ENCODE measurements at regions not wholly inside any gene's neighbourhood (a gene's known extent, or its start where the extent isn't known, plus 50 kb on each side); places are given as distances from the start of the nearest gene placed in this dataset.
"Not testable (repeated sequence)": the region's sequence is repeated elsewhere in the genome, so short reads cannot be mapped to it uniquely, and the experiment has no call there.

DNA sequence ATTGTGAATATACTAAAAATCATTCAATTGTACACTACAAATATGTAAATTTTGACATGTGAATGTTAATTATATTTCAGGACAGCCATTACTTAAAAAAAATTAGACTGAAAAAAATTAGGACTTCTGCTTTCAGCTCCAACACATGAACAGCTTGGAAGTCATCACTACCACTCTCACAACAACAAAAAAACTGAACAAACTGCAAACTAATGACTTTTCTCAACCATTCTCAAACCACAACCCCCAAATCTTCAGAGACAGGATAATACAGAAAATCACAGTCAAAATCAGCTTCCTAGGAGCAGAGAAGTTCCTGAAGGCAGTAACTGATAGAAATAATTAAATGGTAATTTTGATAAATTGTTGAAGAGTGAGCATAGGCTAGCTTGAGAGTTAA lies 686.4 kb downstream of the TLE1 start:
- H3K36me3 ChIP-seq (ENCODE audit: control insufficient read depth, low read depth, low read length) = no peaks in the 10 kb centered on the region
- no peaks in the 10 kb centered on the region for H3K9me3 ChIP-seq (ENCODE audit: control insufficient read depth, low read depth, low read length)
- H3K27ac ChIP-seq (ENCODE audit: low read length) = no peak overlapping the region
- no peaks in the 10 kb centered on the region for H3K4me1 ChIP-seq (ENCODE audit: control insufficient read depth, low read depth, low read length)
- no peaks in the 10 kb centered on the region for H3K27me3 ChIP-seq (ENCODE audit: control insufficient read depth, insufficient read depth, low read length)
- H3K4me3 ChIP-seq (ENCODE audit: low read length) = no peak overlapping the region
- no peak overlapping the region for H3K9ac ChIP-seq (ENCODE audit: low read length)

DNA sequence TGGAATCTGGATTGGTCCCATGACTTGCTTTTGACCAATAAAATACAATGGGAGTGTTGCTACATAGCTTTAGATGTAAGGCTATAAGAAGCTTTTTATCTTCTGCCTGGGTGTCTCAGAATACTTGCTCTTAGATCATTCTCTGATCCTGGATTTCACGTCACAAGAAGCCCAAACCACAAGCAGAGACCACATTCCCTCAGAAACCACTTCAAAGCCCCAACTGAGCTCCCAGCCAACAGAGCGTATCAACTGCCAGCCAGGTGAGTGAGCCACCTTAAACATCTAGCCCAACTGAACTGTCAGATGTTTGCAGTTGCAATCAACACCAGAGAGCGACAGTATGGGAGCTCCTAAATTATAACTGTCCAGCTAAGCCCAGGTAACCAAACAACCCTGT lies 687.1 kb downstream of the TLE1 start:
- Histone ChIP-seq H3K27me3 (ENCODE audit: control insufficient read depth, insufficient read depth, low read length) (no peaks in the 10 kb centered on the region), H3K27ac (ENCODE audit: low read length) (no peak overlapping the region), H3K9me3 (ENCODE audit: control insufficient read depth, low read depth, low read length) (no peaks in the 10 kb centered on the region), H3K4me3 (ENCODE audit: low read length) (no peak overlapping the region), H3K9ac (ENCODE audit: low read length) (no peak overlapping the region), H3K4me1 (ENCODE audit: control insufficient read depth, low read depth, low read length) (no peaks in the 10 kb centered on the region), H3K36me3 (ENCODE audit: control insufficient read depth, low read depth, low read length) (no peaks in the 10 kb centered on the region)

DNA sequence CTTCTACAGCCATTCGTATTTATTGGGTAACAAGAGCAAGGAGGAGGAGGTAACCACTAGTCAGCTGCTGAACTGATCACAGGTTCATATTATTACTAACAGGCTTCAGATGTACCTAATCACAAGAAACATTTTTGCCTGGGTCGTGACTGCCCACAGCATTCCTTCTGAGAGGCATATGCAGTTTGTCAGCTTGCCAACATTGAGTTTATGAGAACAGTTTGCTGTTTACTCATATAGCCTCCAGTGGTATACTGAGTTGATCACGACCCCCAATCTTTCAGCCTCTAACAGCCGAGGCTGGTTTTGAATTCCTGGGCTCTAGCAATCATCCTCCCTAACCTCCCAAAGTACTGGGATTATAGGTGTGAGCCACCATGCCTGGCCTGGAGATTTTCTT lies 693.6 kb downstream of the TLE1 start:
- Histone ChIP-seq H3K27ac (ENCODE audit: low read length) (no peak overlapping the region), H3K9ac (ENCODE audit: low read length) (no peak overlapping the region), H3K4me3 (ENCODE audit: low read length) (no peak overlapping the region), H3K27me3 (ENCODE audit: control insufficient read depth, insufficient read depth, low read length) (no peaks in the 10 kb centered on the region), H3K9me3 (ENCODE audit: control insufficient read depth, low read depth, low read length) (no peaks in the 10 kb centered on the region), H3K4me1 (ENCODE audit: control insufficient read depth, low read depth, low read length) (no peaks in the 10 kb centered on the region), H3K36me3 (ENCODE audit: control insufficient read depth, low read depth, low read length) (no peaks in the 10 kb centered on the region)

- no peak overlapping the region for H3K9ac ChIP-seq (ENCODE audit: low read length)
- no peak overlapping the region for H3K4me3 ChIP-seq (ENCODE audit: low read length)
- no peaks in the 10 kb centered on the region for H3K27me3 ChIP-seq (ENCODE audit: control insufficient read depth, insufficient read depth, low read length)
- no peaks in the 10 kb centered on the region for H3K9me3 ChIP-seq (ENCODE audit: control insufficient read depth, low read depth, low read length)
- H3K4me1 ChIP-seq (ENCODE audit: control insufficient read depth, low read depth, low read length) = no peaks in the 10 kb centered on the region
- no peaks in the 10 kb centered on the region for H3K36me3 ChIP-seq (ENCODE audit: control insufficient read depth, low read depth, low read length)
- H3K27ac ChIP-seq (ENCODE audit: low read length) = no peak overlapping the region
These were observed 694.5 kb downstream of the TLE1 start for GRCh38 chr9:80994892-80995291.

- not testable (repeated sequence) for H3K36me3 ChIP-seq (ENCODE audit: control insufficient read depth, low read depth, low read length); H3K9ac ChIP-seq (ENCODE audit: low read length); H3K4me1 ChIP-seq (ENCODE audit: control insufficient read depth, low read depth, low read length); H3K9me3 ChIP-seq (ENCODE audit: control insufficient read depth, low read depth, low read length); H3K27me3 ChIP-seq (ENCODE audit: control insufficient read depth, insufficient read depth, low read length); H3K27ac ChIP-seq (ENCODE audit: low read length); H3K4me3 ChIP-seq (ENCODE audit: low read length)
These were observed 703.8 kb downstream of the TLE1 start for GRCh38 chr9:80985595-80985994.

DNA sequence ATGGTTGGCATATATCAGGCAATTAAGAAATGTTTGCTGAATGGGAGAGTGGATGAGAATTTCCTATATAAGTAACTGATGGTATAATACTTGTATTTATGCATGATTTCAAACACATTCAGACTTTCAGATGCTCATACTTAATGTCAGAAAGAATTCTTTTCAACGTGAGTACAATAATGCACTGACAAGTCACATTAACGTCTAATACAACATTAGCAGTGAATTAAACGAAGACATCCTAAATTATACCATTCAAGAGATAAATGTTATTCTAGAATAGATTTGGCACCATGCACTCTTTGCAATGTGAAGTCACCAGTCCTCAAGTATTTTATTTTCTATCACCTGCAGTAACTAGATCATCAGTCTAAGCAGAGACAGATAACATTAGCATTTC lies 712.9 kb downstream of the TLE1 start:
- no peaks in the 10 kb centered on the region for H3K27me3 ChIP-seq (ENCODE audit: control insufficient read depth, insufficient read depth, low read length)
- H3K4me1 ChIP-seq (ENCODE audit: control insufficient read depth, low read depth, low read length) = peaks cover 10% of the 10 kb centered on the region
- H3K36me3 ChIP-seq (ENCODE audit: control insufficient read depth, low read depth, low read length) = no peaks in the 10 kb centered on the region
- no peak overlapping the region for H3K4me3 ChIP-seq (ENCODE audit: low read length)
- H3K27ac ChIP-seq (ENCODE audit: low read length) = no peak overlapping the region
- peaks cover 12% of the 10 kb centered on the region for H3K9me3 ChIP-seq (ENCODE audit: control insufficient read depth, low read depth, low read length)
- no peak overlapping the region for H3K9ac ChIP-seq (ENCODE audit: low read length)

- not testable (repeated sequence) for H3K27ac ChIP-seq (ENCODE audit: low read length); H3K36me3 ChIP-seq (ENCODE audit: control insufficient read depth, low read depth, low read length); H3K4me1 ChIP-seq (ENCODE audit: control insufficient read depth, low read depth, low read length); H3K27me3 ChIP-seq (ENCODE audit: control insufficient read depth, insufficient read depth, low read length); H3K4me3 ChIP-seq (ENCODE audit: low read length); H3K9ac ChIP-seq (ENCODE audit: low read length)
- H3K9me3 ChIP-seq (ENCODE audit: control insufficient read depth, low read depth, low read length) = peaks cover 14% of the 10 kb centered on the region
These were observed 719.0 kb downstream of the TLE1 start for GRCh38 chr9:80970377-80970776.

- no peak overlapping the region for H3K27ac ChIP-seq (ENCODE audit: low read length)
- H3K27me3 ChIP-seq (ENCODE audit: control insufficient read depth, insufficient read depth, low read length) = no peaks in the 10 kb centered on the region
- H3K9me3 ChIP-seq (ENCODE audit: control insufficient read depth, low read depth, low read length) = peaks cover 4% of the 10 kb centered on the region
These were observed 720.7 kb downstream of the TLE1 start for GRCh38 chr9:80968611-80969010.

DNA sequence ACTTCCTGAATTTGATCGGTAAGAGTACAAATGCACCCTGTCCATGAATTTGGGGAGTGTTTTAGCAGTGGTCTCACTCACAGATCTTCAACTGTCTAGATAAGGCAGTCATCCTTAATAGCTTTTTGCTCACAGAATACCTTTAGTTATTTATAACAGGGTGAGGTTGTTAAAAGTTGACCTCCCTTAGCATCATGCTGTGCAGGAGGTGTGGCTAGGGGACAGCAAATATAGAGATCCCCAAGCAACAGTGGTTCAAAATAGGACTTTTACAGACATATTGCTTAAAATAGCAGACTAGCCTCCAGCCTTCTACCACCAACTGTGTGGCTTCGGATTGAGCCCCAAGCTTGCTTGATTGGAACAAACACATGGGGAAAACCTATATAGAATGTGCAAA lies 724.4 kb downstream of the TLE1 start:
- Histone ChIP-seq H3K4me3 (ENCODE audit: low read length) (no peak overlapping the region), H3K9me3 (ENCODE audit: control insufficient read depth, low read depth, low read length) (no peaks in the 10 kb centered on the region), H3K4me1 (ENCODE audit: control insufficient read depth, low read depth, low read length) (no peaks in the 10 kb centered on the region), H3K27me3 (ENCODE audit: control insufficient read depth, insufficient read depth, low read length) (no peaks in the 10 kb centered on the region), H3K36me3 (ENCODE audit: control insufficient read depth, low read depth, low read length) (no peaks in the 10 kb centered on the region), H3K9ac (ENCODE audit: low read length) (no peak overlapping the region), H3K27ac (ENCODE audit: low read length) (no peak overlapping the region)

More at GRCh38 chr9:80968611-80969010, 720.7 kb downstream of the TLE1 start:
- H3K4me3 ChIP-seq (ENCODE audit: low read length) = no peak overlapping the region
- H3K4me1 ChIP-seq (ENCODE audit: control insufficient read depth, low read depth, low read length) = peaks cover 2% of the 10 kb centered on the region
- H3K36me3 ChIP-seq (ENCODE audit: control insufficient read depth, low read depth, low read length) = no peaks in the 10 kb centered on the region
- H3K9ac ChIP-seq (ENCODE audit: low read length) = no peak overlapping the region

GRCh38 chr9:80964374-80964773 lies 725.0 kb downstream of the TLE1 start:
- Histone ChIP-seq H3K9me3 (ENCODE audit: control insufficient read depth, low read depth, low read length) (no peaks in the 10 kb centered on the region), H3K4me1 (ENCODE audit: control insufficient read depth, low read depth, low read length) (no peaks in the 10 kb centered on the region), H3K27ac (ENCODE audit: low read length) (no peak overlapping the region), H3K9ac (ENCODE audit: low read length) (no peak overlapping the region), H3K4me3 (ENCODE audit: low read length) (no peak overlapping the region), H3K36me3 (ENCODE audit: control insufficient read depth, low read depth, low read length) (no peaks in the 10 kb centered on the region), H3K27me3 (ENCODE audit: control insufficient read depth, insufficient read depth, low read length) (no peaks in the 10 kb centered on the region)

GRCh38 chr9:80957801-80958200 lies 731.5 kb downstream of the TLE1 start:
- no peak overlapping the region for H3K27ac ChIP-seq (ENCODE audit: low read length)
- H3K9ac ChIP-seq (ENCODE audit: low read length) = no peak overlapping the region
- H3K9me3 ChIP-seq (ENCODE audit: control insufficient read depth, low read depth, low read length) = no peaks in the 10 kb centered on the region
- H3K4me1 ChIP-seq (ENCODE audit: control insufficient read depth, low read depth, low read length) = no peaks in the 10 kb centered on the region
- H3K36me3 ChIP-seq (ENCODE audit: control insufficient read depth, low read depth, low read length) = no peaks in the 10 kb centered on the region
- H3K27me3 ChIP-seq (ENCODE audit: control insufficient read depth, insufficient read depth, low read length) = no peaks in the 10 kb centered on the region
- H3K4me3 ChIP-seq (ENCODE audit: low read length) = no peak overlapping the region

- Histone ChIP-seq H3K9me3 (ENCODE audit: control insufficient read depth, low read depth, low read length) (no peaks in the 10 kb centered on the region), H3K27ac (ENCODE audit: low read length) (no peak overlapping the region), H3K4me3 (ENCODE audit: low read length) (no peak overlapping the region), H3K4me1 (ENCODE audit: control insufficient read depth, low read depth, low read length) (no peaks in the 10 kb centered on the region), H3K36me3 (ENCODE audit: control insufficient read depth, low read depth, low read length) (no peaks in the 10 kb centered on the region), H3K9ac (ENCODE audit: low read length) (no peak overlapping the region), H3K27me3 (ENCODE audit: control insufficient read depth, insufficient read depth, low read length) (no peaks in the 10 kb centered on the region)
These were observed 734.8 kb downstream of the TLE1 start for GRCh38 chr9:80954521-80954920.

Measured in iPS-18a (cell line).